Spleen (tissue), 11 donors: ENCODE measurements at regions not wholly inside any gene's neighbourhood (a gene's known extent, or its start where the extent isn't known, plus 50 kb on each side); places are given as distances from the start of the nearest gene placed in this dataset.

Experiments
- DNase-seq: peaks from one replicate; pipeline ENCODE4 v3.0.0-alpha.2; 2020
- H3K27ac ChIP-seq, 8 donors: fragments of 200-600 bp; sonication (generic) in 7 of 8; 1 replicate in 4 of 8; 2 replicates in 4 of 8; pipeline versions ENCODE4 v1.5.0 to v1.8.0; 2016 to 2021; ENCODE audit warnings: inconsistent platforms in 4 of 8, mild to moderate bottlenecking in 4 of 8, moderate library complexity in 1 of 8
- H3K27me3 ChIP-seq, 7 donors: fragments of 200-600 bp; sonication (generic) in 6 of 7; replicated peaks in 1 of 7; 1 replicate in 4 of 7; 2 replicates in 3 of 7; pipeline versions ENCODE4 v1.5.0 to v1.8.0; 2016 to 2021; ENCODE audit warnings: inconsistent platforms in 3 of 7, mild to moderate bottlenecking in 1 of 7
- H3K36me3 ChIP-seq, 6 donors: fragments of 200-600 bp; sonication (generic) in 5 of 6; 1 replicate in 4 of 6; 2 replicates in 2 of 6; pipeline versions ENCODE4 v1.5.0 to v1.8.0; 2016 to 2021; ENCODE audit warnings: inconsistent platforms in 2 of 6
- H3K4me1 ChIP-seq, 6 donors: fragments of 200-600 bp; sonication (generic) in 5 of 6; 1 replicate in 3 of 6; 2 replicates in 3 of 6; pipeline versions ENCODE4 v1.5.0 to v1.8.0; 2016 to 2021; ENCODE audit warnings: inconsistent platforms in 3 of 6
- H3K4me3 ChIP-seq, 8 donors: fragments of 200-600 bp; sonication (generic) in 7 of 8; 1 replicate in 4 of 8; 2 replicates in 4 of 8; pipeline versions ENCODE4 v1.5.0 to v1.8.0; 2016 to 2021; ENCODE audit warnings: inconsistent platforms in 4 of 8, mild to moderate bottlenecking in 4 of 8, moderate library complexity in 2 of 8
- H3K9me3 ChIP-seq, 8 donors: fragments of 200-600 bp; sonication (generic) in 7 of 8; 1 replicate in 4 of 8; 2 replicates in 4 of 8; pipeline versions ENCODE4 v1.5.0 to v1.8.0; 2016 to 2021; ENCODE audit warnings: inconsistent platforms in 4 of 8
- POLR2A ChIP-seq, 3 donors: fragments of 450-650 bp; IDR thresholded peaks; one replicate each; pipeline ENCODE4 v1.5.1; 2017; ENCODE audit warnings: antibody characterized with exemption in 3 of 3, mild to moderate bottlenecking in 1 of 3
- POLR2AphosphoS5 ChIP-seq, 3 donors: sonication (generic); formaldehyde crosslinking; IDR thresholded peaks; one replicate each; pipeline ENCODE4 v1.5.1; 2017; ENCODE audit warnings: antibody characterized with exemption in 3 of 3
- WGBS, 5 donors: extraction: QIAGEN DNeasy Blood & Tissue Kit in 3 of 5; methylation state at CpG; one replicate each; pipeline versions ENCODE4 v1.1.5 to v1.1.7; 2013 to 2018; 5-methylcytosine and 5-hydroxymethylcytosine counted together
- intact Hi-C: fragments of 100-400 bp; cut with DNase I; formaldehyde crosslinking; loops from one replicate; pipeline ENCODE4 v1.15.0; 2023; ENCODE audit warnings: low total_unique reads
- TF ChIP-seq, protein P1 (sequence below), 11 experiments: fragments of 200-600 bp in 7 of 11; fragments of 450-650 bp in 4 of 11; sonication (generic) in 4 of 11; IDR thresholded peaks in 8 of 11; conservative IDR thresholded peaks in 3 of 11; 1 replicate in 7 of 11; 2 replicates in 4 of 11; pipeline versions ENCODE4 v1.4.0 to v1.8.0; 2016 to 2021; ENCODE audit warnings: antibody characterized with exemption in 11 of 11, inconsistent platforms in 4 of 11, mild to moderate bottlenecking in 1 of 11
- donor health status: healthy with polysubstance abuse.
- donor health status: DM: no; HTN: no; CAD: no; lungs with moderate emphysema.
- donor health status: DM: no; HTN: no; CAD: no.
- donor health status: Bipolar disorder and iron deficiency.
- donor health status: healthy.
- donor health status: DM: no; HTN: no; CAD: no.
- donor health status: DM: yes; HTN: yes; CAD: no.

GRCh38 chr6:15929685-15930084 lies 199.2 kb upstream of the MYLIP start:
- H3K27me3 ChIP-seq, result no peaks in the 10 kb centered on the region
- no peak for DNase-seq
- 39 to 79% (median 58%) methylated on average over 1 of the region's 1 CpG for WGBS, 5 donors
- H3K4me1 ChIP-seq, result peaks cover 0 to 6% (median 0%) of the 10 kb centered on the region in 6 donors
- H3K27ac ChIP-seq, result no peak overlapping the region
- intact Hi-C loops, result no loop called here
- no peaks in the 10 kb centered on the region for H3K36me3 ChIP-seq
- H3K4me3 ChIP-seq, result no peak overlapping the region
- H3K9me3 ChIP-seq, result peaks cover 3 to 32% (median 22%) of the 10 kb centered on the region in 8 donors
- no peak for TF ChIP-seq POLR2A (IDR thresholded peaks at IDR 0.05)
- TF ChIP-seq, protein P1, sequence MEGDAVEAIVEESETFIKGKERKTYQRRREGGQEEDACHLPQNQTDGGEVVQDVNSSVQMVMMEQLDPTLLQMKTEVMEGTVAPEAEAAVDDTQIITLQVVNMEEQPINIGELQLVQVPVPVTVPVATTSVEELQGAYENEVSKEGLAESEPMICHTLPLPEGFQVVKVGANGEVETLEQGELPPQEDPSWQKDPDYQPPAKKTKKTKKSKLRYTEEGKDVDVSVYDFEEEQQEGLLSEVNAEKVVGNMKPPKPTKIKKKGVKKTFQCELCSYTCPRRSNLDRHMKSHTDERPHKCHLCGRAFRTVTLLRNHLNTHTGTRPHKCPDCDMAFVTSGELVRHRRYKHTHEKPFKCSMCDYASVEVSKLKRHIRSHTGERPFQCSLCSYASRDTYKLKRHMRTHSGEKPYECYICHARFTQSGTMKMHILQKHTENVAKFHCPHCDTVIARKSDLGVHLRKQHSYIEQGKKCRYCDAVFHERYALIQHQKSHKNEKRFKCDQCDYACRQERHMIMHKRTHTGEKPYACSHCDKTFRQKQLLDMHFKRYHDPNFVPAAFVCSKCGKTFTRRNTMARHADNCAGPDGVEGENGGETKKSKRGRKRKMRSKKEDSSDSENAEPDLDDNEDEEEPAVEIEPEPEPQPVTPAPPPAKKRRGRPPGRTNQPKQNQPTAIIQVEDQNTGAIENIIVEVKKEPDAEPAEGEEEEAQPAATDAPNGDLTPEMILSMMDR (IDR thresholded peaks at IDR 0.05 in 8 of 11, conservative IDR thresholded peaks at IDR 0.05 in 3 of 11), result no peak
- TF ChIP-seq POLR2AphosphoS5 (IDR thresholded peaks at IDR 0.05), result no peak

GRCh38 chr6:15927531-15928225 lies 201.2 kb upstream of the MYLIP start:
- Histone ChIP-seq H3K27me3 (no peaks in the 10 kb centered on the region), H3K4me3 (no peak overlapping the region), H3K27ac (no peak overlapping the region), H3K4me1 (peaks cover 0 to 6% (median 0%) of the 10 kb centered on the region in 6 donors), H3K9me3 (peaks cover 3 to 31% (median 22%) of the 10 kb centered on the region in 8 donors), H3K36me3 (no peaks in the 10 kb centered on the region)
- 75 to 94% (median 79%) methylated on average over 2 of the region's 2 CpGs for WGBS, 5 donors
- no peak for DNase-seq
- intact Hi-C loops, result no loop called here
- TF ChIP-seq, protein P1 (IDR thresholded peaks at IDR 0.05 in 8 of 11, conservative IDR thresholded peaks at IDR 0.05 in 3 of 11), result no peak
- no peak for TF ChIP-seq POLR2AphosphoS5 (IDR thresholded peaks at IDR 0.05)

DNA sequence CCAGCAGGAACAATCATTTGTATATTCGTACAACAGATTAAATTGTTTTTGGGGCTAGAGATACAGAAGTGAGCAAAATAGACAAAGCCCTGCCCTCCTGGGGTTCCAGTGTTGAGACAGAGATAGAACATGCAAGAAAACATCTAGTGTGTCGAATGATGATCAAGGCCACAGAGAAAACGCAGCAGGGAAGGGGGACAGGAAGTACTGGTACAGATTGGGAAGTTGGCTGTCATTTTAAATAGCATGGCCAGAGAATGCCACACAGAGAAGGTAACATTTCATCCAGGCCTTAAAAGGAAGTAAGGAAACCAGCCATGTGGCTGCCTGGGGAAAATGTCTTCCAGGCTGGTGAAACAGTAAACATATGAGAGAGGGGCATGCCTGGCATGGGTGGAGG lies 202.6 kb upstream of the MYLIP start:
- no peak overlapping the region for H3K4me3 ChIP-seq
- intact Hi-C loops, result no loop called here
- H3K27me3 ChIP-seq, result no peaks in the 10 kb centered on the region
- peaks cover 0 to 6% (median 0%) of the 10 kb centered on the region in 6 donors for H3K4me1 ChIP-seq
- H3K36me3 ChIP-seq, result no peaks in the 10 kb centered on the region
- H3K9me3 ChIP-seq, result peaks cover 3 to 17% (median 10%) of the 10 kb centered on the region in 8 donors
- 48 to 62% (median 52%) methylated on average over 3 of the region's 3 CpGs for WGBS, 5 donors
- TF ChIP-seq, protein P1 (IDR thresholded peaks at IDR 0.05 in 8 of 11, conservative IDR thresholded peaks at IDR 0.05 in 3 of 11), result no peak
- no peak for TF ChIP-seq POLR2AphosphoS5 (IDR thresholded peaks at IDR 0.05)
- TF ChIP-seq POLR2A (IDR thresholded peaks at IDR 0.05), result no peak
- DNase-seq, result no peak
- H3K27ac ChIP-seq, result no peak overlapping the region

- H3K9me3 ChIP-seq, result peaks cover 0 to 4% (median 0%) of the 10 kb centered on the region in 8 donors
- TF ChIP-seq, protein P1 (IDR thresholded peaks at IDR 0.05 in 8 of 11, conservative IDR thresholded peaks at IDR 0.05 in 3 of 11), result no peak
- TF ChIP-seq POLR2AphosphoS5 (IDR thresholded peaks at IDR 0.05) (no peak), POLR2A (IDR thresholded peaks at IDR 0.05) (no peak)
- no peaks in the 10 kb centered on the region for H3K27me3 ChIP-seq
- no peak overlapping the region for H3K27ac ChIP-seq
- H3K36me3 ChIP-seq, result no peaks in the 10 kb centered on the region
- peaks cover 0 to 6% (median 0%) of the 10 kb centered on the region in 6 donors for H3K4me1 ChIP-seq
- no peak overlapping the region for H3K4me3 ChIP-seq
- DNase-seq, result no peak
- intact Hi-C loops, result no loop called here
These were observed 204.0 kb upstream of the MYLIP start for GRCh38 chr6:15924893-15925292.
